ENCODE measurements at regions not wholly inside any gene's neighbourhood (a gene's known extent, or its start where the extent isn't known, plus 50 kb on each side); places are given as distances from the start of the nearest gene placed in this dataset.
A peak's percentile ranks its signal among the peaks of the same experiment; 100 is the strongest.

GRCh38 chr4:20302336-20302735 lies 50.6 kb downstream of the SLIT2 start:
- ATAC-seq (ENCODE audit: poor library complexity): no peak
- intact Hi-C loops (cut with DNase I): no loop called here
- DNase-seq: no peak

GRCh38 chr4:20305976-20306375 lies 54.3 kb downstream of the SLIT2 start:
- intact Hi-C loops (cut with DNase I): no loop called here
- DNase-seq (no peak), ATAC-seq (ENCODE audit: poor library complexity) (no peak)

- ATAC-seq (ENCODE audit: poor library complexity) (no peak), DNase-seq (no peak)
- intact Hi-C loops (cut with DNase I): no loop called here
Observed at GRCh38 chr4:20311856-20312255, 60.2 kb downstream of the SLIT2 start.

- DNase-seq: peak; percentile 40
- intact Hi-C loops (cut with DNase I): no loop called here
- peak; percentile 39 for ATAC-seq (ENCODE audit: poor library complexity)
Observed at GRCh38 chr4:20313237-20314030, 61.7 kb downstream of the SLIT2 start.

DNA sequence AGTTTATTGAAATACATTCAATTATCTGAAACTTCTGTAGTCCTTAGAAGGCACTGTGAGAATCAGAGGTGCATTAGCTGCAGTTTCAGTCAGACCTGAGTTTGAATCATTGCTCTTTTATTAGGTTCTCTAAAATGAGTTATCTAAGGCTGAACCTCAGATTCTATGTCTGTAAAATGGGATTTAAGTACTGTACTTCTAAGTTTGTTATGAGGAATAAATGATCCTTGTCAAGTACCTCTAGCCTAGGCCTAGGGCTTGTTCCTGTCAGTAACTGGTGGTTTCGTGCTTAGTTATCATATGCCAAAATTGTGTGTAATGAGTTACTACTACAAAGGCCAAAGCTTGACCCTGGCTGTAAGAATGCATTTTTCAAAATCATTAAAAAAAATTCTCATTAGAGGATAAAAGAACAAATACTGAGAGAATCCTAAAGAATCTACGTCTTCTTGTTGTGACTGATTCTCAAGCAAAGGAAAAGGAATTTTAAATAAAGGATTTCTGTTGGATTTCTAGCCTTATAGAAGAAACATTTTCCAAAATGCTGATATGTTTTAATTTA lies 65.8 kb downstream of the SLIT2 start:
- DNase-seq (no peak), ATAC-seq (ENCODE audit: poor library complexity) (no peak)
- intact Hi-C loops (cut with DNase I): no loop called here

DNA sequence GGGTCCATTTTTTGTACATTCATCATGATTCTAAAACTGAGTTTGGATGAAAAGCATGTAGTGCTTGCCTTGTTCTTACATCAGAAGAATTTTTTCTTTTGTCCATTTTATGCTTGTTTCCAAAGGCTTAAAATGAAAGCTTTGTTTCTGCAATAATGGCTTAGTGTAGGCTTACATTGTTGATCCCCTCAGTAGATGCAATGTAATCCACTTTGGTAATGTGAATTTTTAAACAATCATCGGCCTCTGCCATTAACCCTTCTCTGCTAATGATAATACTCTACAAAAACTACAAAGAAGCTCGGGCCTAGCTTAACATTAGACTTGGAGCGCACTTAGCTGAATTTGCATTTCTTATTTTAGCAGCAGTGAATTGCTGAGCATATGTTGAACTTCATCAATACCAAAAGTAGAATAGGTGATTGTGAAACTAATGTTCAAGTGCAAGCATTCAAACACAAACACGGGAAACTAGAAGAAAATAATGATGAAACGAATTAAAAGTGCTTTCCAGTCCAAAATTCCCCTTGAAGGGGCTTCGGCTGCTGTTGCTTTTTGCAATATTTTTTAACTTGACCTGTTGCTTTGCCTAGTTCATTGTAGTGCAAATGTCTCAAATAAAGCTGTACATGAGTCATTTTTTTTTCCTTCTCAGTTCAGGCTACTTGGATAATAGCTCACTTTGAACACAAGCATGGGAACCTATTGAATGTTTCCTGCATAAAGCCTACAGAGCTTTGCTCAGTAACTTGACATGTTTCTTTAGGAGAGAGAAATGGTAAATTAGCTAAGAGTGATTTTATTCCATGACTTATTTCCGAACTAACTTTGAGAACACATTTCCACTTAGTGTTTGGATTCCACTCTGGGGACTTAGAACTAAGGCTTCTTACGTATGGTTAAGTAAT lies 66.5 kb downstream of the SLIT2 start:
- intact Hi-C loops (cut with DNase I): no loop called here
- DNase-seq (no peak), ATAC-seq (ENCODE audit: poor library complexity) (no peak)

- ATAC-seq (ENCODE audit: poor library complexity): no peak
- intact Hi-C loops (cut with DNase I): no loop called here
- no peak for DNase-seq
Observed at GRCh38 chr4:20318909-20319277, 67.2 kb downstream of the SLIT2 start.

GRCh38 chr4:20319825-20320612 lies 68.3 kb downstream of the SLIT2 start:
- intact Hi-C loops (cut with DNase I): no loop called here
- ATAC-seq (ENCODE audit: poor library complexity): no peak
- DNase-seq: no peak

- DNase-seq: no peak
- intact Hi-C loops (cut with DNase I): no loop called here
- no peak for ATAC-seq (ENCODE audit: poor library complexity)
Observed at GRCh38 chr4:20323991-20324390, 72.3 kb downstream of the SLIT2 start.

DNA sequence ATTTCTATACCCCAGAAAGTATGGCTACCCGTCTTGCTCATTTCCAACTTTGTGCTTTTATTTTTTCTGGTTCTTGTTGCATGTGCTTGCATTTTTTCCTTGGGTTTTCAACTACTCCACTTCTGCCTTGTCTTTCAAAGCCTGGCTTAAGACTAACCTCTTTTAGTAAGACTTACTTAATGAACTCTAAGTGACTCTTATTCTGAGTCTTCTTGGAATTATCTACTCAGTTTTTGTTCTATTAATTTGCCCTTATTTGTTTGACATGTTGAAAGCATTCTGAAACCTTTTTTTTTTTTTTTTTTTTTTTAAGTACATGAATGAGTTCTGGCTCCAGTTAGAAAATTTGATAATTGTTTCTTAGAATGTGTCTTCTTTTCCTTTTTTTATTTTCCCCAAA lies 74.8 kb downstream of the SLIT2 start:
- no peak for ATAC-seq (ENCODE audit: poor library complexity)
- intact Hi-C loops (cut with DNase I): no loop called here

GRCh38 chr4:20326977-20327376 lies 75.3 kb downstream of the SLIT2 start:
- ATAC-seq (ENCODE audit: poor library complexity) (no peak), DNase-seq (no peak)
- intact Hi-C loops (cut with DNase I): no loop called here

More for the DNA sequence above, 74.8 kb downstream of the SLIT2 start:
- DNase-seq: no peak

DNA sequence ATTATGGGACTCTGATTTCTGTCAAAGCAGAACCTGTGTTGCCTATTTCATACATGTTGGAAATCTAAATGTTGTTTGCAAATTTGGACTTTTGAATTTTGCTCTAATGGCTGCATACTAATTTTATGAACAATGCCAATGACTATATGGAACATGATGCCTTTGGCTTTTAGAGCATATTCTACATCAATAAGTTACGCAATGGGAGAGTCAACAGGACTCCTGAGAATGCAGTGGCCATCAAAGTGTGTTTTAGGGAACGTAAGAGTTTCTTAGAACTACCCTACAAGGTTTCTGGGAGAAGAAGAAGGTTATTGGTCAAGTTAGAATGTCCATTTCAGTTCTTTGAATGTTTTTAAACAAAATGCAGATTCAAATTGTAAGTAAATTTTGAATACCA lies 76.1 kb downstream of the SLIT2 start:
- intact Hi-C loops (cut with DNase I): no loop called here
- ATAC-seq (ENCODE audit: poor library complexity): no peak
- DNase-seq: no peak

DNA sequence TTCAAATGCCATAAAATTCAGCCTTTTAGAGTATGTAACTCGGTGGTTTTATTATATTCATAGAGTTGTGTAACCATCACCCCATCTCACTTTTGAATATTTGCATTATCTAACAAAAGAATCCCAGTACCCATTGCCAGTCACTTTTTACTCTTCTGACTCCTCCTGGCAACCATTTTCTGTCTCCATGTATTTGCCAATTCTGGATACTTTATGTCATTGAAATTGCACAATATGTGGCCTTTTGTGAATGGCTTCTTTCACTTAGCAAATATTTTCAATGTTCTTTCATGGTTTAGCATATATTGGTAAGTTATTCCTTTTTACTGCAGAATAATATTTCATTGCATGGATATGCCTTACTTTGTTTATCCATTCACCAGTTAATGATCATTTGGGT lies 79.9 kb downstream of the SLIT2 start:
- intact Hi-C loops (cut with DNase I): no loop called here
- no peak for ATAC-seq (ENCODE audit: poor library complexity)
- no peak for DNase-seq

DNA sequence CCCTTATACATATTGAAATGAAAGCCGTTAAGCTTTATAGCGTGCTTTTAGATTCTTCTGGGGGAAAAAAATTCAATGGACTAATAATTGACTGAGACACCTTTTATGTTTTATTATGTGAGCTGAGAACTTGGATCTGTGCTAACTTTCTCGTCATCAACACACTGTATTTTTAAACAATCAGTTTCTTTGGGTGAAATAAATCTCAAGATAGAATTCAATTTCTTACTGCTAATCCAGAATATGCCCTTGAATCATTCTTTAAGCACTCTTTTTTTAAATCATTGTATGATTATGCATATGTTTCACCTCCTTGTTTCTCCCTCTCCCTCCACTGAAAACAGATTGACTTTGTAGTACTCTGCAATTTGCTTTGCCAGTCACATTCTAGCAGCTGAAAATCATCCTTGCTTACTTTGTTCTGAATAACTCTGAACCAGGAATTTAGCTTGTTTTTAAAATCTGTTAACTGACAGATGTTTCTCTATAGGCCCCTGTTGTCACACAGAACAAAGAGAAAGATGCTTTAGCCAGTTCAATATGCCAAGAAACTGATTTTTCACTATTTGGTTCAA lies 81.5 kb downstream of the SLIT2 start:
- DNase-seq: no peak
- ATAC-seq (ENCODE audit: poor library complexity): no peak
- intact Hi-C loops (cut with DNase I): no loop called here

DNA sequence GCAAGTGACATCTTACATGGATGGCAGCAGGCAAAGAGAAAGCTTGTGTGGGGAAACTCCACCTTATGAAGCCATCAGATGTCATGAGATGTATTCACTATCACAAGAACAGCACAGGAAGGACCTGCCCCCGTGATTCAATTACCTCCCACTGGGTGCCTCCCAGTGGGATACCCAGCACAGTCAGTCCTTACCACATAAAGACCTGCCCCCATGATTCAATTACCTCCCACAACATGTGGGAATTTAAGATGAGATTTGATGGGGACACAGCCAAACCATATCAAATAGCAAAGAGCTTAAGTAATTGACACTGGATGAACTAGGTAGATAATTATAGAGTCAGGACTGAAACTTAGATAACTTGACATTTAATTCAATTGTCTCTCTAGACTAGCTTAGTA lies 85.6 kb downstream of the SLIT2 start:
- DNase-seq (no peak), ATAC-seq (ENCODE audit: poor library complexity) (no peak)
- intact Hi-C loops (cut with DNase I): no loop called here

GRCh38 chr4:20338841-20339240 lies 87.1 kb downstream of the SLIT2 start:
- DNase-seq (no peak), ATAC-seq (ENCODE audit: poor library complexity) (no peak)
- intact Hi-C loops (cut with DNase I): no loop called here

DNA sequence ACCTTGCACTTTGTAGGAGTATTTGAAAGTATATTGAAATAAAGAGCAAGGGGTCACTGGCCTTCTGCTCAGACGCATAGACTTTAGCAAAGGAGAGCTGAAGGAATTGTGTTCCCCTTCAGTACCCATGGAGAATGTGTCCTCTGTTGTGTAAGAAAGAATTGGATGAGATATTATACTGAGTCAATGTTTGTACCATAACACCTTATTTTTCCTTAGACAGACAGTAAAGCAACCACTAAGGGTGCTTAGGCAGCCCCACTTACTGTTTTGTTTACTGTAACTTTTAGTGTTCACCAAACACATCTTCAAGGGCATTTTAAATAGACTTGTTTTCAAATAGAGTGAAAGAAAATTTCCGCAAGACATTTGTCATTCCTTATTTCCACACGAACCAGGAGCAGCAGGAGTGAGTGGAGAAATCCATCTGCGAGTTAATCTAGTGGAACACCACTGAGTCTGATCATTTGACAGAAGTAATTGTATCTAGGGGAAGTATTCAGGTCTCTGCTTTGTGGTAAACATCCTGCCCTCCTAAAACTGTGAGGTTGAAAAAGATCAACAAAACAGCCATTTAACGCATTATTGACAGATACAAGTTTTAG lies 89.5 kb downstream of the SLIT2 start:
- no peak for ATAC-seq (ENCODE audit: poor library complexity)
- intact Hi-C loops (cut with DNase I): no loop called here

GRCh38 chr4:20347531-20347930 lies 95.8 kb downstream of the SLIT2 start:
- no peak for DNase-seq
- ATAC-seq (ENCODE audit: poor library complexity): no peak
- intact Hi-C loops (cut with DNase I): no loop called here

More for the DNA sequence above, 89.5 kb downstream of the SLIT2 start:
- DNase-seq: no peak
